Fibroblast of skin of right quadriceps (primary cell): ENCODE measurements at regions not wholly inside any gene's neighbourhood (a gene's known extent, or its start where the extent isn't known, plus 50 kb on each side); places are given as distances from the start of the nearest gene placed in this dataset.

Experiments
- DNase-seq: peaks from one replicate; pipeline ENCODE4 v3.0.0-alpha.2; 2013

- DNase-seq = no peak
These were observed 82.9 kb upstream of the PPARA start for GRCh38 chr22:46067159-46068111.

GRCh38 chr22:46068181-46068592 is 82.1 kb upstream of the PPARA start:
- no peak for DNase-seq

- DNase-seq = peak; percentile 87
These were observed 81.5 kb upstream of the PPARA start for GRCh38 chr22:46068593-46069491.

GRCh38 chr22:46069521-46070214 is 80.7 kb upstream of the PPARA start:
- DNase-seq = peak; percentile 94

- no peak for DNase-seq
These were observed 80.0 kb upstream of the PPARA start for GRCh38 chr22:46070215-46070802.

- DNase-seq = peak; percentile 81
These were observed 79.4 kb upstream of the PPARA start for GRCh38 chr22:46070803-46071450.

GRCh38 chr22:46071451-46072109 is 78.7 kb upstream of the PPARA start:
- DNase-seq = peak; percentile 96

- DNase-seq = peak; percentile 58
These were observed 78.0 kb upstream of the PPARA start for GRCh38 chr22:46072110-46072881.

- DNase-seq = no peak
These were observed 77.2 kb upstream of the PPARA start for GRCh38 chr22:46072981-46073682.

GRCh38 chr22:46073683-46074504 is 76.4 kb upstream of the PPARA start:
- peak; percentile 31 for DNase-seq

- DNase-seq = no peak
These were observed 75.4 kb upstream of the PPARA start for GRCh38 chr22:46074771-46075551.

GRCh38 chr22:46075764-46076531 is 74.4 kb upstream of the PPARA start:
- DNase-seq = no peak

GRCh38 chr22:46076651-46077339 is 73.5 kb upstream of the PPARA start:
- peak; percentile 61 for DNase-seq

- no peak for DNase-seq
These were observed 72.6 kb upstream of the PPARA start for GRCh38 chr22:46077669-46078099.

- no peak for DNase-seq
These were observed 71.9 kb upstream of the PPARA start for GRCh38 chr22:46078241-46079092.
